Choroid plexus epithelial cell (primary cell): ENCODE measurements at regions not wholly inside any gene's neighbourhood (a gene's known extent, or its start where the extent isn't known, plus 50 kb on each side); places are given as distances from the start of the nearest gene placed in this dataset.

Experiments
- DNase-seq: peaks from one replicate; pipeline ENCODE4 v3.0.0-alpha.2; 2010; ENCODE audit warnings: low read depth
- H3K4me3 ChIP-seq: 2 replicates; pipeline ENCODE4 v1.5.1; 2011; ENCODE audit warnings: low read depth, mild to moderate bottlenecking, control low read depth, low read length, moderate library complexity
- CTCF ChIP-seq: conservative IDR thresholded peaks from 2 replicates; pipeline ENCODE4 v1.5.1; 2011; ENCODE audit warnings: low read depth, mild to moderate bottlenecking, control low read depth, inconsistent platforms, low read length, moderate library complexity

- no peak overlapping the region for H3K4me3 ChIP-seq
- no peak for TF ChIP-seq CTCF
- no peak for DNase-seq
These were observed 69.8 kb upstream of the MYCN start for GRCh38 chr2:15870565-15870964.

GRCh38 chr2:15871239-15871783 lies 69.0 kb upstream of the MYCN start:
- DNase-seq: no peak
- no peak overlapping the region for H3K4me3 ChIP-seq
- TF ChIP-seq CTCF: no peak

- DNase-seq: no peak
- no peak overlapping the region for H3K4me3 ChIP-seq
- TF ChIP-seq CTCF: no peak
These were observed 67.5 kb upstream of the MYCN start for GRCh38 chr2:15872854-15873253.

GRCh38 chr2:15874321-15874720 lies 66.0 kb upstream of the MYCN start:
- no peak for DNase-seq
- no peak overlapping the region for H3K4me3 ChIP-seq
- no peak for TF ChIP-seq CTCF

GRCh38 chr2:15874854-15875804 lies 65.2 kb upstream of the MYCN start:
- H3K4me3 ChIP-seq: no peak overlapping the region
- DNase-seq: no peak
- no peak for TF ChIP-seq CTCF

GRCh38 chr2:15875969-15876705 lies 64.2 kb upstream of the MYCN start:
- no peak for TF ChIP-seq CTCF
- no peak for DNase-seq
- H3K4me3 ChIP-seq: no peak overlapping the region
